DND-41 (cell line): ENCODE measurements at regions not wholly inside any gene's neighbourhood (a gene's known extent, or its start where the extent isn't known, plus 50 kb on each side); places are given as distances from the start of the nearest gene placed in this dataset.

Experiments
- CTCF ChIP-seq: IDR thresholded peaks from 2 replicates; pipeline ENCODE4 v1.5.1; 2012; ENCODE audit warnings: borderline replicate concordance, low read length, moderate library complexity, mild to moderate bottlenecking; ENCODE audit not compliant: poor library complexity, severe bottlenecking; ENCODE audit errors: extremely low read depth
- EZH2 ChIP-seq: IDR thresholded peaks from 3 replicates; pipeline ENCODE4 v1.6.1; 2012; ENCODE audit warnings: borderline replicate concordance, low read depth, mild to moderate bottlenecking, moderate library complexity, low read length, inconsistent platforms; ENCODE audit not compliant: severe bottlenecking

DNA sequence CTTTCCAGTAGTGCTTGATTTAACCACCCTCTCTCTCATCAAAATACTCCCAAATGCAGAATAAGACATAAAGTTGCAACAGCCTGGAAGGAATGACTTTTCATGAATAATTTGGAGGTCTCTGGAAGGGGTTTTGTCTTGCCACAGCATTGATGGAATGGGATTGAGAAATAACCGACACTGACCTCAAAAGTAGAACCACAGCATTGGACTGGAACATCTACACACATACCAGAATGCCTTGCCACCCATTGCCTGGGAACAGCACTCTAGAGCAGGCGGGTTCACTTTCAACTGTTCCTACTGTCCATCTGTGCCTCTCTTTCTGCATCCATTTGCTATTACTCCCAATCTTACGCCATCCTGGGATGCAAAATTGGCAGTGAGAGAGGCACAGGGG is 149.1 kb upstream of the USP24 start:
- TF ChIP-seq CTCF = no peak
- TF ChIP-seq EZH2 = no peak
